ENCODE measurements at regions not wholly inside any gene's neighbourhood (a gene's known extent, or its start where the extent isn't known, plus 50 kb on each side); places are given as distances from the start of the nearest gene placed in this dataset.

DNA sequence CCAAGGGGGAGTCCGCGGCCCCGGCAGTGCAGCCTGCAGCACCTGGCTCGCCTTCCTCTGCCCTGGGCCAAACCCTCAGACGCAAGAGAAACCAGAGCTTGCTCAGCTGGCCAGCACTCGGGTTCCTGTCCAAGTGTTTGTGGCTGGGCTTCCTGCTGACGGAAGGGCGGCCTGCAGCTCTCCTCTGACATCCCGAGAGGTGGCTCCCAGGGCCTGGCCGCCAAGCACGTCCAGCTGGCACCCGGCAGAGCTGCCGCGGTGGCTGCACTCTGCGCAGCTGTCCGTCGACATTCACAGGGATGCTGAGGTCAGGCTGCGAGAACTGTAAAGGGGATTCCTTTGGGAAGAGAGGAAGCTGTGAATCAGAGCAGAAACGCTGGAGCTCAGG, 85.6 kb downstream of the CPN2 start:
- TF ChIP-seq, protein P1, sequence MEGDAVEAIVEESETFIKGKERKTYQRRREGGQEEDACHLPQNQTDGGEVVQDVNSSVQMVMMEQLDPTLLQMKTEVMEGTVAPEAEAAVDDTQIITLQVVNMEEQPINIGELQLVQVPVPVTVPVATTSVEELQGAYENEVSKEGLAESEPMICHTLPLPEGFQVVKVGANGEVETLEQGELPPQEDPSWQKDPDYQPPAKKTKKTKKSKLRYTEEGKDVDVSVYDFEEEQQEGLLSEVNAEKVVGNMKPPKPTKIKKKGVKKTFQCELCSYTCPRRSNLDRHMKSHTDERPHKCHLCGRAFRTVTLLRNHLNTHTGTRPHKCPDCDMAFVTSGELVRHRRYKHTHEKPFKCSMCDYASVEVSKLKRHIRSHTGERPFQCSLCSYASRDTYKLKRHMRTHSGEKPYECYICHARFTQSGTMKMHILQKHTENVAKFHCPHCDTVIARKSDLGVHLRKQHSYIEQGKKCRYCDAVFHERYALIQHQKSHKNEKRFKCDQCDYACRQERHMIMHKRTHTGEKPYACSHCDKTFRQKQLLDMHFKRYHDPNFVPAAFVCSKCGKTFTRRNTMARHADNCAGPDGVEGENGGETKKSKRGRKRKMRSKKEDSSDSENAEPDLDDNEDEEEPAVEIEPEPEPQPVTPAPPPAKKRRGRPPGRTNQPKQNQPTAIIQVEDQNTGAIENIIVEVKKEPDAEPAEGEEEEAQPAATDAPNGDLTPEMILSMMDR (IDR thresholded peaks at IDR 0.05; ENCODE audit: poor library complexity), result no peak
- no peak for TF ChIP-seq EZH2phosphoT487 (IDR thresholded peaks at IDR 0.05; ENCODE audit: low read depth, severe bottlenecking, unreplicated experiment)
